ENCODE measurements at regions not wholly inside any gene's neighbourhood (a gene's known extent, or its start where the extent isn't known, plus 50 kb on each side); places are given as distances from the start of the nearest gene placed in this dataset.

- POLR2A ChIA-PET: no interaction called here
Measured at GRCh38 chr2:184507254-184507653, 91.1 kb upstream of the ZNF804A start.

GRCh38 chr2:184517402-184517801 is 80.9 kb upstream of the ZNF804A start:
- intact Hi-C loops (cut with DNase I, micrococcal nuclease): no loop called here
- H3K27me3 Mint-ChIP-seq: no peaks in the 10 kb centered on the region
- TF ChIP-seq CTCF (IDR thresholded peaks at IDR 0.05): no peak
- DNase-seq: no peak
- no peaks in the 10 kb centered on the region for H3K27me3 ChIP-seq (ENCODE audit: control insufficient read depth in 1 of 2, insufficient read depth in 2 of 2, low read length in 2 of 2)
- H3K4me1 Mint-ChIP-seq (ENCODE audit: low read depth): no peaks in the 10 kb centered on the region
- H3K4me3 ChIP-seq (ENCODE audit: low read length): no peak overlapping the region
- H3K36me3 Mint-ChIP-seq (ENCODE audit: low read depth): no peaks in the 10 kb centered on the region
- no peaks in the 10 kb centered on the region for H3K36me3 ChIP-seq (ENCODE audit: insufficient read depth, low read length)
- no peak overlapping the region for H3K27ac ChIP-seq (ENCODE audit: low read depth in 1 of 2, low read length in 2 of 2)
- CTCF ChIA-PET: no interaction called here
- POLR2A ChIA-PET: no interaction called here
- no peak overlapping the region for H3K27ac Mint-ChIP-seq
- no peaks in the 10 kb centered on the region for H3K4me1 ChIP-seq (ENCODE audit: insufficient read depth, low read length)
- no peaks in the 10 kb centered on the region for H3K9me3 ChIP-seq (ENCODE audit: control insufficient read depth in 1 of 2, insufficient read depth in 1 of 2, low read length in 2 of 2)
- H3K4me3 Mint-ChIP-seq: no peak overlapping the region
- peaks cover 6% of the 10 kb centered on the region for H3K9me3 Mint-ChIP-seq
- ATAC-seq (ENCODE audit: poor library complexity): no peak

More at GRCh38 chr2:184507254-184507653, 91.1 kb upstream of the ZNF804A start:
- intact Hi-C loops (cut with DNase I, micrococcal nuclease): no loop called here
- Histone ChIP-seq H3K4me1 (ENCODE audit: insufficient read depth, low read length) (no peaks in the 10 kb centered on the region), H3K27ac (ENCODE audit: low read depth in 1 of 2, low read length in 2 of 2) (no peak overlapping the region), H3K27me3 (ENCODE audit: control insufficient read depth in 1 of 2, insufficient read depth in 2 of 2, low read length in 2 of 2) (no peaks in the 10 kb centered on the region), H3K36me3 (ENCODE audit: insufficient read depth, low read length) (no peaks in the 10 kb centered on the region), H3K4me3 (ENCODE audit: low read length) (no peak overlapping the region), H3K9me3 (ENCODE audit: control insufficient read depth in 1 of 2, insufficient read depth in 1 of 2, low read length in 2 of 2) (no peaks in the 10 kb centered on the region)
- no peak overlapping the region for H3K27ac Mint-ChIP-seq
- H3K4me3 Mint-ChIP-seq: no peak overlapping the region
- H3K4me1 Mint-ChIP-seq (ENCODE audit: low read depth): no peaks in the 10 kb centered on the region
- no peaks in the 10 kb centered on the region for H3K36me3 Mint-ChIP-seq (ENCODE audit: low read depth)
- no peak for DNase-seq
- ATAC-seq (ENCODE audit: poor library complexity): no peak
- peaks cover 7% of the 10 kb centered on the region for H3K9me3 Mint-ChIP-seq
- CTCF ChIA-PET: no interaction called here
- no peak for TF ChIP-seq CTCF (IDR thresholded peaks at IDR 0.05)
- no peaks in the 10 kb centered on the region for H3K27me3 Mint-ChIP-seq

GRCh38 chr2:184520441-184520840 is 77.9 kb upstream of the ZNF804A start:
- no peaks in the 10 kb centered on the region for H3K27me3 Mint-ChIP-seq
- no peak overlapping the region for H3K4me3 Mint-ChIP-seq
- H3K36me3 Mint-ChIP-seq (ENCODE audit: low read depth): no peaks in the 10 kb centered on the region
- H3K9me3 Mint-ChIP-seq: peaks cover 2% of the 10 kb centered on the region
- ATAC-seq (ENCODE audit: poor library complexity) (no peak), DNase-seq (no peak)
- no peak for TF ChIP-seq CTCF (IDR thresholded peaks at IDR 0.05)
- peaks cover 0 to 16% of the 10 kb centered on the region in 2 experiments for H3K9me3 ChIP-seq (ENCODE audit: control insufficient read depth in 1 of 2, insufficient read depth in 1 of 2, low read length in 2 of 2)
- ChIA-PET POLR2A (no interaction called here), CTCF (no interaction called here)
- no peaks in the 10 kb centered on the region for H3K36me3 ChIP-seq (ENCODE audit: insufficient read depth, low read length)
- intact Hi-C loops (cut with DNase I, micrococcal nuclease): no loop called here
- H3K4me3 ChIP-seq (ENCODE audit: low read length): no peak overlapping the region
- H3K4me1 ChIP-seq (ENCODE audit: insufficient read depth, low read length): no peaks in the 10 kb centered on the region
- H3K27me3 ChIP-seq (ENCODE audit: control insufficient read depth in 1 of 2, insufficient read depth in 2 of 2, low read length in 2 of 2): no peaks in the 10 kb centered on the region
- no peak overlapping the region for H3K27ac Mint-ChIP-seq
- H3K4me1 Mint-ChIP-seq (ENCODE audit: low read depth): no peaks in the 10 kb centered on the region
- no peak overlapping the region for H3K27ac ChIP-seq (ENCODE audit: low read depth in 1 of 2, low read length in 2 of 2)
